Stimulated activated CD4-positive, alpha-beta T cell treated with anti-CD3 and anti-CD28 coated beads, Interleukin-2, amount 100 ng/mL, for 24 hours (primary cell): ENCODE measurements at regions not wholly inside any gene's neighbourhood (a gene's known extent, or its start where the extent isn't known, plus 50 kb on each side); places are given as distances from the start of the nearest gene placed in this dataset.

Experiments
- DNase-seq, 2 donors: peaks; one replicate each; pipeline ENCODE4 v3.0.0-alpha.2; 2020

DNA sequence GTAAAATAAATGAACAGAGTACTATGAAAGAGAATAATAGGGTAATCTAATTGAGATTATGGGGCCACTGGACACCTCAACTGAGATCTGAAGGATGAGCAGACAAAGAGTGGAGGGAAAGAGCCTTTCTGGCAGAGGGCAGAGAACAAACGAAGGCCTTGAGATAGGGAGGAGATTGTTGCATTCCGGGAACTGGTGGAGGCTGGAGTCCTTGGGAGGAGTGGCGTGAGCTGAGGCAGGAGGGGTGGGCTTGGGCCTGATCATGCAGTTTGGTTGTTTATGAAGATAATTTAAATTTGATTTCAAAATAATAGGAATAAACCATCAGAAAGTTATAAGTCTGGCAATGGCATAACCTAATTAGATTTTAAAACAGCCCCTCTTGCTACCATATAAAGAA, 59.5 kb upstream of the GALNT15 start:
- DNase-seq: no peak

DNA sequence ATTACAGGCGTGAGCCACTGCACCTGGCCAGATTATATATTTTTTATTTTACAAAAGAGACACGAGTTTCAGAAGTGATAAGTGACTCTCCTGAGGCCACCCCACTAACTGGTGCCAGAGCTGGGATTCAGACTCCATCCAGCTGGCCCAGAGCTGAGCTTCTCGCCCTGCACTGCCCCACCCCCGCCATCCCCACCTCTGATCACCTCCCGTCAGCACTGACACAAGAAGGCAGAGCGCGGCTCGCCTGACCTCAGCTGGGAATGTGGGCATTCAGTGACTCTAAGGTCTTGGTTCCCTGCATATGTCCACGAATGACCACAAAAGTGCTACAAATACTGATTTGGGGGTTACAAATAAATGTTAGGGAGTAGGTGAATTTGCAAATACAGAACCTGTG, 56.1 kb upstream of the GALNT15 start:
- no peak for DNase-seq

DNA sequence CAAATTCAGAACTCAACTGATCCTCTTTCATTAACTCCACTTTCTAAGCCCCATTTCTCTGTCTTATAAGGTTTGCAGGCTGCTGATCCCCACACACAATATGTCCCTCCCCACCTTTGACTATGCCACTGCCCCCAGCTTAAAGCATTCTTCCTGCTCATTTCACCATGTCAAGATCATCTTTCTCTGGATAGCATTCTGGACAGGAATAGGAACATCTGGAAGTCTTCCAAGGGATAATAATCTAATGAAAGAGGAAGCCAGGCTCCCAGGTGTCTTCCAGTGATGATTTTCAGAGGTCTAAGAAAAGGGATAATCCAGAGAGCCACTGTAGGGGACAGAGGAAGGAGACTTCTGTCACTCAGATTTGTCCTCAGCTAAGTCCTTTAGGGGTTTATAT, 54.6 kb upstream of the GALNT15 start:
- no peak for DNase-seq

DNA sequence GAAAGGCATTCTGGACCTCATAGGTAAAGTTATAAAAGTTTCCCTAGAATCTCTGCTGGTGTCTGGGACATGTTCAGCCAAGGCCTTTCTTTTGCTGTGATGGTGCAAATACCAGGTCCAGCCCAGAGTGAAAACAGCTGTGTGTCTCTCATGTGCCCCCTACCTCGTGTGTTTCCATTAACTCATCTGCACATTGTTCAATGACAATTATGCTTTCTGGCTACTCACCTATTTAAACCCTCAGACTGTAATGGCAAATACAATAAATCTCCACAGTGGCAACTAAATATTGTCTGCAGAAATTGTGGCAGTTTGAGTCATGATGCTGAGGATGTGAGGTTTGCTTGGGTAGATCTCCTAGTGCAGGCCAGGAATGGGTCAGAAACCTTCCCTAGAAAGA, 53.1 kb upstream of the GALNT15 start:
- DNase-seq: no peak

DNA sequence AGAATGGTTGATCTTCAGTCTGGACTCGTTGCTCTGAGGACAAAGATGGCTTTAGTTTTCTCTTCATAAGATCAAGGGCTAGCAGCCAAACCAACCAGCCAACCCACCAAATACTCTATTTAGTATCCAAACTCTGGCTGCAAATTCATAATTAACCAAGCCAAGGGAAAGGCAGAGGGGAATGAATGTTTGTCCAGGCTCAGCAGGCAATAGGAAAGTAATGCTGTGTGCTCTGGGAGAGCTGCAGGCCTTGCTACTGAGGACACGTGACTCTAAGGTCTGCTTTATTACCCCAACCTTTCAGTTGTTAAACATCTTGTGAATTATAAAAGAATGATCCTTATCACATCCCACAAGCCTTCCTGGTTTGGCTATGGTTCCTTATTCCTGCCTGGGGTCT, 52.3 kb upstream of the GALNT15 start:
- DNase-seq: no peak

DNA sequence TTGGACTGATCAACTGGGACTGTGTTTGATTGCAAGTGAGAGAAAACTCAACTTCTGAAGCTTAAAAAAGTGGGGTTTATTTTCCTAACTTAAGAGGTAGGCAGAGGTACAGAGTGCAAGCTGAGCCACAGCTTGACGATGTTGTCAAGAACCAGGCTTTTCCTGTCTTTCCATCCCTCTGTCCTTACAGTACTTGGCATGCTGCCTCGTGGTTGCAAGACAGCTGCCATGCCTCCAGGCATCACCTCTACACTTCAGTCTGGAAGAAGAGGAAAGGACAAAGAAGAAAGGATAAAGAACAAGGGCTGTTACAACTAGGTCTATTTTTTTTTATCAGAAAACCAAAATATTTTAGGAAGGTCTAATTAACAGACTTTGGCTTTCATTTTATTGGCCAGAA, 51.8 kb upstream of the GALNT15 start:
- DNase-seq: no peak

DNA sequence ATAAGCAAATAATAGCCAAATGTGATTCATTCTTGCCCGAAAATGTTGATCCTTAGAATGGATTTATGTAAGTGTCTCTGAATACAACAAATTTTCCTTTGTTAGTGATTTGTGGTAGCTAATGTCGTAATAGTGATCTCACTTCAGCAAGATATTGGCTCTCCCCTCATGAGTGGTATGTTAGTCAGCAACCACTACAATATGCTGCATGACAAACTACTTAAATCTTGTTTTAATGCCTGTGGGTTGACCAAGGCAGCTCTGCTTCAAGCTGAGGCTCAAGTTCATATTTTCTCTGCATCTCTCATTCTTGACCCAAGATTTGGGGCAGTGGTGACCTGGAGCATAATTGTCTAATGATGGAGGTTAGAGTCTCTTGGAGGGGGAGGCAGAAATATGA, 49.8 kb upstream of the GALNT15 start:
- DNase-seq: no peak
